Transverse colon (tissue), 4 donors: ENCODE measurements at regions not wholly inside any gene's neighbourhood (a gene's known extent, or its start where the extent isn't known, plus 50 kb on each side); places are given as distances from the start of the nearest gene placed in this dataset.

ENCODE experiments used
- DNase-seq: peaks from one replicate; pipeline ENCODE4 v3.0.0-alpha.2; 2019
- H3K27ac ChIP-seq, 4 donors: fragments of 200-600 bp; sonication (generic); 2 replicates each; pipeline ENCODE4 v1.5.1; 2016 to 2018; ENCODE audit warnings: inconsistent platforms in 4 of 4
- H3K27me3 ChIP-seq: fragments of 200-600 bp; sonication (generic); 2 replicates; pipeline ENCODE4 v1.5.1; 2017; ENCODE audit warnings: inconsistent platforms
- H3K36me3 ChIP-seq, 4 donors: fragments of 200-600 bp; sonication (generic); 2 replicates each; pipeline ENCODE4 v1.5.1; 2017 to 2019; ENCODE audit warnings: inconsistent platforms in 4 of 4
- H3K4me1 ChIP-seq, 4 donors: fragments of 200-600 bp; sonication (generic); 2 replicates each; pipeline ENCODE4 v1.5.1; 2017 to 2020; ENCODE audit warnings: inconsistent platforms in 4 of 4
- H3K4me3 ChIP-seq, 4 donors: fragments of 200-600 bp; sonication (generic); 1 replicate in 1 of 4; 2 replicates in 3 of 4; pipeline versions ENCODE4 v1.5.1 to v1.6.1; 2017 to 2019; ENCODE audit warnings: inconsistent platforms in 4 of 4
- H3K9me3 ChIP-seq, 2 donors: fragments of 200-600 bp; sonication (generic); 2 replicates each; pipeline ENCODE4 v1.5.1; 2017 to 2019; ENCODE audit warnings: inconsistent platforms in 2 of 2
- CTCF ChIP-seq, 5 experiments: fragments of 200-600 bp in 3 of 5; fragments of 450-650 bp in 2 of 5; sonication (generic) in 3 of 5; IDR thresholded peaks; 1 replicate in 2 of 5; 2 replicates in 3 of 5; pipeline ENCODE4 v1.5.1; 2016 to 2017; ENCODE audit warnings: antibody characterized with exemption in 5 of 5, inconsistent platforms in 3 of 5, mild to moderate bottlenecking in 2 of 5, moderate library complexity in 1 of 5
- EP300 ChIP-seq: sonication (generic); formaldehyde crosslinking; IDR thresholded peaks from one replicate; pipeline ENCODE4 v1.6.1; 2017; ENCODE audit warnings: antibody characterized with exemption, low read depth
- POLR2A ChIP-seq: fragments of 450-650 bp; IDR thresholded peaks from one replicate; pipeline ENCODE4 v1.6.1; 2016; ENCODE audit warnings: antibody characterized with exemption, mild to moderate bottlenecking, moderate library complexity
- POLR2AphosphoS5 ChIP-seq, 3 donors: sonication (generic); formaldehyde crosslinking; IDR thresholded peaks; one replicate each; pipeline ENCODE4 v1.6.1; 2016; ENCODE audit warnings: antibody characterized with exemption in 3 of 3
- WGBS, 2 donors: methylation state at CpG; one replicate each; pipeline ENCODE4 v1.1.5; 2018; ENCODE audit warnings: low coverage in 1 of 2; 5-methylcytosine and 5-hydroxymethylcytosine counted together
- in situ Hi-C, 4 donors: fragments of 200-750 bp; cut with MboI; loops; one replicate each; pipeline versions ENCODE4 v1.15.0 to v1.15.1; 2017; ENCODE audit warnings: low sequenced_read_pairs in 3 of 4, low pct_ligation_motif_present in 1 of 4, low pct_unique_long_range_greater_than_20kb in 1 of 4
- intact Hi-C: fragments of 100-400 bp; cut with DNase I; formaldehyde crosslinking; loops from one replicate; pipeline ENCODE4 v1.15.1; 2023; ENCODE audit warnings: low total_unique reads

DNA sequence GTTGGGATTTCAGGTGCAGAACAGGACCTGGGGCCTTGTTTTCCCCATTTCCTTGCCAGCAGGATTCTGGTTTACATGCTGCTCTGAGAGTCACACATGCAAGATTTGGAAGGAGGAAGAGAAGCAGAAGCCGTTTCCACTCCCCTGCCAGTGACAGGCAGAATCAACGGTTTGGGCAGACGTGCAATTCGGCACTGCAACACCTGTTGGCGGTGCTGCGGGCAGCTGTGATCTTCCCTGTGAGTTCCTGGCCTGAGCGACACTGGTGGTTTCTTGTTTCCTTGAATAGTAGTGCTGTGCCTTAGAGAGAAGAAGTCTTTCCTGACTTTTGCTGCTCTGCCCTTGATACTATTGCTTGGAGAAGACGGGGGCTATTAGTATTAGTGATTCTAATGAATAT, 1126.2 kb downstream of the TYW1 start:
- intact Hi-C loops (no loop called here), in situ Hi-C loops (no loop called here)
- no peaks in the 10 kb centered on the region for H3K27me3 ChIP-seq
- no peaks in the 10 kb centered on the region for H3K4me1 ChIP-seq
- DNase-seq, result no peak
- no peaks in the 10 kb centered on the region for H3K36me3 ChIP-seq
- H3K4me3 ChIP-seq, result no peak overlapping the region
- peaks cover 0 to 7% of the 10 kb centered on the region in 2 donors for H3K9me3 ChIP-seq
- 82% methylated on average over 8 of the region's 8 CpGs; no CpG with 5 or more reads in 1 of the 2 donors for WGBS, 2 donors
- no peak overlapping the region for H3K27ac ChIP-seq
- TF ChIP-seq POLR2A (no peak), CTCF (IDR thresholded peaks at IDR 0.05) (no peak), POLR2AphosphoS5 (IDR thresholded peaks at IDR 0.05) (no peak), EP300 (no peak)

DNA sequence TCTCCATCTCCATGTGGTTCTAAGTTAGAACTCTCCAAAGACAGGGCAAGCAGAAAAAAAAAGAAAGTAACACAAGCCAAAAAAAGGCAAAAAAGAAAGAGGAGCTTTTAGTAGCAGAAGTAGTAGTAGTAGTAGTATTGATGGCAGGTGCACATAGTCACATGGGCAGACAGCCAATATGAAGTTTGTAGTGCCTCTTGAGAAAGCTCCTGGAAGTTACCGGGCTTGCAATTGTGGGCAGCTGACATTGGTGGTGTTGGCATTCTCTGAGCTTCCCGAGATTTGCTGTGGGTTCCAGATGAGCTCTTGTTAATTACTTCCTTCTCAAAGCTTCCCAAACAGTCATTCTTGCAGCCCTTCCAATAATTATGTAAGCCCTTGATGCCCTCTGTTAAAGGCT, 1128.5 kb downstream of the TYW1 start:
- intact Hi-C loops (no loop called here), in situ Hi-C loops (no loop called here)
- WGBS, 2 donors, result 63 to 71% methylated on average over 2 of the region's 2 CpGs
- TF ChIP-seq POLR2A, result no peak
- TF ChIP-seq EP300, result no peak
- no peak for TF ChIP-seq CTCF (IDR thresholded peaks at IDR 0.05)
- TF ChIP-seq POLR2AphosphoS5 (IDR thresholded peaks at IDR 0.05), result no peak
- Histone ChIP-seq H3K27ac (no peak overlapping the region), H3K27me3 (no peaks in the 10 kb centered on the region), H3K4me1 (no peaks in the 10 kb centered on the region), H3K4me3 (no peak overlapping the region), H3K9me3 (peaks cover 0 to 2% of the 10 kb centered on the region in 2 donors), H3K36me3 (no peaks in the 10 kb centered on the region)
- DNase-seq, result no peak

DNA sequence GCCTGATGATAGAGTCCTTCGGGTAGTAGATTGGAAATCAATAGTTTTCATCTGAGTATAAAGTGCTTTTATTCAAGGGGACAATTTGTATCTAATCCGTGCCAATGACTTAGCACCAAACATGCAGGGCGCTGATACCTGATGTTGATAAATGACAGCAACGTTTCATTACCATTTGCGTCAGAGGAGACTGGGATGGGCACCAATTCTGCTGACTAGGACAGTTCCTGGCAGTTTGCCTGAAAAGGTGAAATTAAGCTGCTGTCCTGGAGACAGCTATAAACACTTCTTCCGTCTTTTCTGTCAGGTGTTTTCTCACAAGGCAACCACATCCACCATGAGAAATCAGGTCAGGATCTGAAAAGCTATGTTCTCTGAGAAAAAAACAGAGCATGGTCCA, 1136.4 kb downstream of the TYW1 start:
- Histone ChIP-seq H3K4me3 (no peak overlapping the region), H3K27me3 (no peaks in the 10 kb centered on the region), H3K36me3 (no peaks in the 10 kb centered on the region), H3K4me1 (no peaks in the 10 kb centered on the region), H3K9me3 (no peaks in the 10 kb centered on the region), H3K27ac (no peak overlapping the region)
- 83 to 91% methylated on average over 6 of the region's 6 CpGs for WGBS, 2 donors
- no peak for DNase-seq
- intact Hi-C loops, result no loop called here
- TF ChIP-seq CTCF (IDR thresholded peaks at IDR 0.05) (no peak), POLR2A (no peak), EP300 (no peak), POLR2AphosphoS5 (IDR thresholded peaks at IDR 0.05) (no peak)
- in situ Hi-C loops, result no loop called here

DNA sequence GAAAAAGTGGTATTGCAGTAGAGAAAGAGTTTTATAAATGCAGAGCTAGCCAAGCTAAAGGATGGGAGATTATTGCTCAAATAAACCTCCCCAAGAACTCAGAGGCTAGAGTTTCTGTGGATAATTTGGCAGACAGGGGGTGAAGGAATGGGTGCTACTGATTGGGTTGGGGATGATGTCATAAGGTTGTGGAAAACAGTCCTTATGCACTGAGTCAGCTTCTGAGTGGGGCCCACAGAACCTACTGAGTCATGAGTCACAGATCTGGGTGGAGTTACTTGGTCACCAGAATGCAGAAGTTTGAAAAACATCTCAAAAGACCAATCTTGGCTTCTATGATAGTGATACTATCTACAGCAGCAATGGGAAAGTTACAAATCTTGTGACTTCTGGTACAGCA, 1146.7 kb downstream of the TYW1 start:
- no peaks in the 10 kb centered on the region for H3K4me1 ChIP-seq
- in situ Hi-C loops, result no loop called here
- intact Hi-C loops, result no loop called here
- H3K9me3 ChIP-seq, result peaks cover 0 to 10% of the 10 kb centered on the region in 2 donors
- DNase-seq, result no peak
- no peak overlapping the region for H3K4me3 ChIP-seq
- no peaks in the 10 kb centered on the region for H3K36me3 ChIP-seq
- TF ChIP-seq EP300 (no peak), POLR2A (no peak)
- no peaks in the 10 kb centered on the region for H3K27me3 ChIP-seq
- no peak overlapping the region for H3K27ac ChIP-seq

DNA sequence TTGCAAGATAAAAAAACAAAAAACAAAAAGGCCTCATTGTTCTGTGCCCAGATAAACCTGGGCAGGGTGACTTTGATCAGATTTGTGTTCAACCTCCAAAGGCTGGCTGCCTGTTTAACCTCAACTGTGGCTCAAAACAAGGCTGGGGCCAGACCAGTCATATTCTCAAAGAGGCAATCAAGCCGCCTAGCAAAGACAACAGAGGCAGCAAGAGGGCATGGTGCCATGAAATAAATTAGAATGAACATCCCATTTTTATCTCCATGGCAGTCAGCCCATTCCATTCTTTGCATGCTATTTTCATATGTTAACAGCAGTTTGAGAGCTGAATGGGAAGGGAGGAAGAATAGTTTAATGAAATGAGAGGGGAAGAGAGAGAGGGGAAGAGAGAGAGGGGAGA, 1150.3 kb downstream of the TYW1 start:
- Histone ChIP-seq H3K4me3 (no peak overlapping the region), H3K9me3 (peaks cover 0 to 10% of the 10 kb centered on the region in 2 donors), H3K27me3 (no peaks in the 10 kb centered on the region), H3K27ac (no peak overlapping the region), H3K36me3 (no peaks in the 10 kb centered on the region), H3K4me1 (no peaks in the 10 kb centered on the region)
- TF ChIP-seq EP300, result no peak
- TF ChIP-seq POLR2AphosphoS5 (IDR thresholded peaks at IDR 0.05), result no peak
- TF ChIP-seq POLR2A, result no peak
- no peak for TF ChIP-seq CTCF (IDR thresholded peaks at IDR 0.05)
- intact Hi-C loops (no loop called here), in situ Hi-C loops (no loop called here)
- no peak for DNase-seq
- WGBS, 2 donors, result 81% methylated on average over 1 of the region's 1 CpG; no CpG with 5 or more reads in 1 of the 2 donors
